ENCODE measurements at regions not wholly inside any gene's neighbourhood (a gene's known extent, or its start where the extent isn't known, plus 50 kb on each side); places are given as distances from the start of the nearest gene placed in this dataset.

GRCh38 chr15:62485170-62485720 is 320.2 kb upstream of the C2CD4B start:
- TF ChIP-seq, protein P1, sequence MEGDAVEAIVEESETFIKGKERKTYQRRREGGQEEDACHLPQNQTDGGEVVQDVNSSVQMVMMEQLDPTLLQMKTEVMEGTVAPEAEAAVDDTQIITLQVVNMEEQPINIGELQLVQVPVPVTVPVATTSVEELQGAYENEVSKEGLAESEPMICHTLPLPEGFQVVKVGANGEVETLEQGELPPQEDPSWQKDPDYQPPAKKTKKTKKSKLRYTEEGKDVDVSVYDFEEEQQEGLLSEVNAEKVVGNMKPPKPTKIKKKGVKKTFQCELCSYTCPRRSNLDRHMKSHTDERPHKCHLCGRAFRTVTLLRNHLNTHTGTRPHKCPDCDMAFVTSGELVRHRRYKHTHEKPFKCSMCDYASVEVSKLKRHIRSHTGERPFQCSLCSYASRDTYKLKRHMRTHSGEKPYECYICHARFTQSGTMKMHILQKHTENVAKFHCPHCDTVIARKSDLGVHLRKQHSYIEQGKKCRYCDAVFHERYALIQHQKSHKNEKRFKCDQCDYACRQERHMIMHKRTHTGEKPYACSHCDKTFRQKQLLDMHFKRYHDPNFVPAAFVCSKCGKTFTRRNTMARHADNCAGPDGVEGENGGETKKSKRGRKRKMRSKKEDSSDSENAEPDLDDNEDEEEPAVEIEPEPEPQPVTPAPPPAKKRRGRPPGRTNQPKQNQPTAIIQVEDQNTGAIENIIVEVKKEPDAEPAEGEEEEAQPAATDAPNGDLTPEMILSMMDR (conservative IDR thresholded peaks at IDR 0.05) = no peak
- TF ChIP-seq ZFX (IDR thresholded peaks at IDR 0.05) = no peak
